ENCODE measurements at regions not wholly inside any gene's neighbourhood (a gene's known extent, or its start where the extent isn't known, plus 50 kb on each side); places are given as distances from the start of the nearest gene placed in this dataset.
"Not testable (repeated sequence)": the region's sequence is repeated elsewhere in the genome, so short reads cannot be mapped to it uniquely, and the experiment has no call there.

DNA sequence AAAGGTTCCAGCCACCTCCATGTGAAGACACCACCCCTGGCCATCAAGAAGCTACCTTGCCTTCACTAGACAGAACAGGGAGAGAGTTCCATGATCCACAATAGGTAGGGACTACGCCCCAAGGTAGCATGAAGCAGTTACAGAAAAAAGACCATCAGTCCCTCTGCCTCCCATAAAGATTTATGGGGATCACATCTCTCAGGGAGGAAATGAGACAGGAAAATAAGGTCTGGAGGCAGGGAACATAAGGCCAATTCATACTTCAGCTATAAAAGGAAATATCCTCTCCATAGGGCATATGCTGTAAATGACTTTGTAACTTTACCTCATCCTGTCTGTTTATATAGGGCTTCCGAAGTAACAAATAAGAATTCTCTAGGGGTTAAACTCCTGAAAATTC lies 129.4 kb downstream of the OR2B2 start:
- no peak for DNase-seq
- no peak overlapping the region for H3K4me3 ChIP-seq (ENCODE audit: low read length)
- no peaks in the 10 kb centered on the region for H3K4me1 ChIP-seq (ENCODE audit: control insufficient read depth, insufficient read depth, low read length)
- no CpG with 5 or more reads among the region's 2 CpGs for WGBS (ENCODE audit: insufficient coverage)
- no peaks in the 10 kb centered on the region for H3K9me3 ChIP-seq (replicated peaks; ENCODE audit: control insufficient read depth, low read depth, low read length)
- peaks cover 2% of the 10 kb centered on the region for H3K27me3 ChIP-seq (ENCODE audit: control insufficient read depth, insufficient read depth, low read length)
- H3K36me3 ChIP-seq (ENCODE audit: control insufficient read depth, insufficient read depth, low read length), result no peaks in the 10 kb centered on the region
- no peak overlapping the region for H3K27ac ChIP-seq (ENCODE audit: low read length)

DNA sequence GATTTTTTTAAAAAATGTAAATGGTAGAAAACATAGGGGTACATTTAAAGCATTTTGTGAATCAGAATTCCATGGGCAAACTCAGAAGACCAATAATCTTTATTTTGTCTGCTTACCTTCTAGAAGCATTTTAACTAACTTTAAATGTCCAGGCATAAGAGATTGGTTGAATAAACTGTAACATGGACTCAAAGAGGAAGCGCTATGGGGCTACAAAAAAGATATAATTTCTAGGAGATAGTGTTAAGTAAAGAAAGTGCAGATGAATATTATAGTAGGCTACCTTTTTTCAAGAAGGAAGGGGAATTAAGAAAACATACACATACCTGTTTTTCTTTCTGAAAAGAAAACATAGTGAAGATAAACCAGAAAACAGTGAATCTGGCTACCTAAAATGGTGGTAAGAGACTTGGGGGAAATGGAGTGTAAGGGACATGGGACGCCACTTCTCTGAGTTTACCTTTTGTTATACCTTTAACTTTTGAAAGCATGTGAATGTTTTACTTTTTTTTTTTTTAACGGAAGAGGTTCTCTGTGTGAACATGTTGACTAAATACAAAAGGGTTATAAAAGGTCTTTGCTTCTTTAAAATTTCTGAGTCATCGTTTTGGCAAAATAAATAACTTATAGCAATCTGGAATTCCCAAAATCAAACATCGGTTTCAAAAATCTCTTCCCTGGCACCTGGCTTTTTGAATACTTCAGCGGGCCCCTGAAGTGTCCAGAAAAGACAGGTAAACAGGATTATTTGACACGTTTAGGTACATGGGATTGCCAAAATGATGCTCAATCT lies 133.4 kb downstream of the OR2B2 start:
- Histone ChIP-seq H3K4me3 (ENCODE audit: low read length) (no peak overlapping the region), H3K27me3 (ENCODE audit: control insufficient read depth, insufficient read depth, low read length) (peaks cover 3% of the 10 kb centered on the region), H3K36me3 (ENCODE audit: control insufficient read depth, insufficient read depth, low read length) (no peaks in the 10 kb centered on the region), H3K27ac (ENCODE audit: low read length) (no peak overlapping the region), H3K9me3 (replicated peaks; ENCODE audit: control insufficient read depth, low read depth, low read length) (no peaks in the 10 kb centered on the region), H3K4me1 (ENCODE audit: control insufficient read depth, insufficient read depth, low read length) (no peaks in the 10 kb centered on the region)
- no peak for DNase-seq
- WGBS (ENCODE audit: insufficient coverage), result no CpG with 5 or more reads among the region's 7 CpGs

DNA sequence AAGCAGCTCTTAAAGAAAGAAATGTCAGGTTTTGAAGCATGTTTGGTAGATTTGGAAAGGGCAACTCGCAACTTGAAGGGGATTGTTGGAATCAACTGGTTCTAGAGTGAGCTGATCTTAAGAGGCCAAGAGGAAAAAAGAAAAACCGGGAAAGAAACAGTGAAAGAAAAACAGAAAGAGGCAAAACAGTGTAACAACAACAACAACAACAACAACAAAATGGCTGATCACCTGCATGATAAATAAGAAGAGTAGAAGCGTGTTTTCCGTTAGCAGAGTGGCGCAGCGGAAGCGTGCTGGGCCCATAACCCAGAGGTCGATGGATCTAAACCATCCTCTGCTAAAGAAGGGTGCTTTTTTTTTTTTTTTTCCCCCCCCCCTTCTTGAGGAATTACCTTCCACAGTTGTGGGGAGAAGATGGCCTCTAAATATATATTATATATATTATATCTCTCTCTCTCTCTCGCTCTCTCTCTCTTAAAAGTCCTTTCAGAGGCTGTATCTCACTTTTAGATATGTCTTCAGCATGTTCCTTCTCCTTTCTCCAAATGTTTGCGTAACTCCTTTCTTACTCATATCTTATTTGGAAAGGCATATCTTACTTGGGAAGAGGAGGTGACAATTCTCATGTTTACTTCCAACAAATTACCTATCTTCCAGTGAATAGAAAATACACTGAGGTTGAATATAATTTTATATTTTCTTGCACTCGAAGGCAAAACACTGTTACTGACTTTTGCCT lies 134.4 kb downstream of the OR2B2 start:
- Histone ChIP-seq H3K4me3 (ENCODE audit: low read length) (no peak overlapping the region), H3K27ac (ENCODE audit: low read length) (no peak overlapping the region), H3K27me3 (ENCODE audit: control insufficient read depth, insufficient read depth, low read length) (peaks cover 3% of the 10 kb centered on the region), H3K4me1 (ENCODE audit: control insufficient read depth, insufficient read depth, low read length) (peaks cover under 1% of the 10 kb centered on the region), H3K9me3 (replicated peaks; ENCODE audit: control insufficient read depth, low read depth, low read length) (no peaks in the 10 kb centered on the region), H3K36me3 (ENCODE audit: control insufficient read depth, insufficient read depth, low read length) (no peaks in the 10 kb centered on the region)
- WGBS (ENCODE audit: insufficient coverage), result 80% methylated on average over 1 of the region's 11 CpGs
- no peak for DNase-seq

DNA sequence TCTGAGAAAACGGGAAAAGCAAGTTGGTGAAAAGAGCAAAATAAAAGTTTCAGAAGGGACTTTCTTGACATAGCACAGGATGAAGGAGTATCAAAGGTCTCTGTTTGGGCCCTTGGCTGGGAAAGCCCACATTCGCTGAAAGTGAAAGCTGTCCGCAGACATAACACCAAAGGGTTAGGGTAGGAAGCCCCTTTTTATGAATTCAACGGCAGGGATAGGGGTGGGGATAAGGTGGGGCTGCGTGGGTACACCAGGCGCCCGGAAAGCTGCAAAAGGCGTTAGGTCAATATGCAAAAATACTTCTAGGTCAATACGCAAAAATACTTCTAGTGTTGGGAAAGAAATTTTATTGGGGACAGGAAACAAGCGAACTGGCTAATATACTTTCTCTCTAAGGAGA lies 135.1 kb downstream of the OR2B2 start:
- H3K4me3 ChIP-seq (ENCODE audit: low read length), result no peak overlapping the region
- WGBS (ENCODE audit: insufficient coverage), result 66% methylated on average over 6 of the region's 10 CpGs
- H3K9me3 ChIP-seq (replicated peaks; ENCODE audit: control insufficient read depth, low read depth, low read length), result no peaks in the 10 kb centered on the region
- peaks cover 4% of the 10 kb centered on the region for H3K4me1 ChIP-seq (ENCODE audit: control insufficient read depth, insufficient read depth, low read length)
- H3K36me3 ChIP-seq (ENCODE audit: control insufficient read depth, insufficient read depth, low read length), result no peaks in the 10 kb centered on the region
- H3K27ac ChIP-seq (ENCODE audit: low read length), result no peak overlapping the region
- DNase-seq, result no peak
- H3K27me3 ChIP-seq (ENCODE audit: control insufficient read depth, insufficient read depth, low read length), result peaks cover 3% of the 10 kb centered on the region

DNA sequence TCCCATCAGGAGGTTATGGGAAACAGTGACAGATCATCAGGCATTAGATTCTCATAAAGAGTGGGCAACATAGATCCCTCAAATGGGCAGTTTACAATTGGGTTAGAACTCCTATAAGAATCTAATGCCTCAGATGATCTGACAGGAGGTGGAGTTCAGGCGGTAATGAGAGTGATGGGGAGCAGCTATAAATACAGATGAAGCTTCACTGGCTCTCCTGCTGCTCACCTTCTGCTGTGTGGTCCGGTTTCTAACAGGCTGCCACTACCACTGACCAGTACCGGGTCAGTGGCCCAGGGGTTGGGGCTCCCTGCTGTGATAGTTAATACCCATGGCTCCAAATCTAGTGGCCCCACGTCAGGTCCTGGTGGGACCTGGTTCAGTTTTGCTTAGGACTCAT lies 135.7 kb downstream of the OR2B2 start:
- WGBS (ENCODE audit: insufficient coverage), result 87% methylated on average over 4 of the region's 4 CpGs
- DNase-seq, result no peak
- Histone ChIP-seq H3K4me3 (ENCODE audit: low read length) (no peak overlapping the region), H3K36me3 (ENCODE audit: control insufficient read depth, insufficient read depth, low read length) (no peaks in the 10 kb centered on the region), H3K27me3 (ENCODE audit: control insufficient read depth, insufficient read depth, low read length) (peaks cover 6% of the 10 kb centered on the region), H3K27ac (ENCODE audit: low read length) (no peak overlapping the region), H3K9me3 (replicated peaks; ENCODE audit: control insufficient read depth, low read depth, low read length) (no peaks in the 10 kb centered on the region), H3K4me1 (ENCODE audit: control insufficient read depth, insufficient read depth, low read length) (peaks cover 4% of the 10 kb centered on the region)

DNA sequence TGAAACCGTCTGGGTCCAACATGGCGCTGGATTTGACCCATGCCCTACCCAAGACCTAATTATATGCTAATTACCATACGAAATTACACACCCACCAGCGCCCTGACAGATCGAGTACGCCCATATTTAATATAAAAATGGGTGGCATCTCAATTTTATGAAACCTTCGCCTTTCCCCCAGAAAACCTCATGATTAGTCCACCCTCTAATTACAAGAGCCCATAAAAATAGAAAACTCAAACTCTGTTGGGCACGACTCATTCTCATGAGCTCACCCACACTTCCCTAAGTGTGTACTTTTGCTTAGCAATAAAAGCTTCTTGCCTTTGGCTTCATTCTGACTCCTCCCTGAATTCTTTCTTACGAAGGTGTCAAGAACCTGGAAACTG lies 136.4 kb downstream of the OR2B2 start:
- H3K36me3 ChIP-seq (ENCODE audit: control insufficient read depth, insufficient read depth, low read length), result no peaks in the 10 kb centered on the region

DNA sequence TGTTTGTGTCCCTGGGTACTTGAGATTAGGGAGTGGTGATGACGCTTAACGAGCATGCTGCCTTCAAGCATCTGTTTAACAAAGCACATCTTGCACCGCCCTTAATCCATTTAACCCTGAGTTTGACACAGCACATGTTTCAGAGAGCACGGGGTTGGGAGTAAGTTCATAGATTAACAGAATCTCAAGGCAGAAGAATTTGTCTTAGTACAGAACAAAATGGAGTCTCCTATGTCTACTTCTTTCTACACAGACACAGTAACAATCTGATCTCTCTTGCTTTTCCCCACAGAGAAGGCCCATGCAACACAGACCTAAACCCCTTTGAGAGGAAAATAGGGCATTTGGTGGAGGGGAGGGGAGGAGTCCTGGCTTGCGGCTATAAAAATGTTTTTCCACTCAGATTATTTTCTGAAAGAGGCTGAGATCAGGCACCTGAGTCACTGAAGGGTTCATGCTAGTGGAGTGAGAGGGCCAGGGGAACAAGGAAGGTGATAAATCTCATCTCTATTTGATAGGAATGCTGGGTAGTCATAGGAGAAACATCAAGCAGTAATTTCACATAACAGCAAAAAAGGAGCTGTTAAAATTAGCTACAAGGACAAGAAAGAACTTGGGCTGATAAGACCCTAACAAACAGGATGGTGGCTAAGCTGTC lies 136.9 kb downstream of the OR2B2 start:
- WGBS (ENCODE audit: insufficient coverage), result 83% methylated on average over 1 of the region's 5 CpGs
- H3K27ac ChIP-seq (ENCODE audit: low read length); H3K9me3 ChIP-seq (replicated peaks; ENCODE audit: control insufficient read depth, low read depth, low read length); H3K4me3 ChIP-seq (ENCODE audit: low read length); DNase-seq; H3K4me1 ChIP-seq (ENCODE audit: control insufficient read depth, insufficient read depth, low read length); H3K36me3 ChIP-seq (ENCODE audit: control insufficient read depth, insufficient read depth, low read length): not testable (repeated sequence)
- peaks cover 10% of the 10 kb centered on the region for H3K27me3 ChIP-seq (ENCODE audit: control insufficient read depth, insufficient read depth, low read length)

More for the DNA sequence above, 136.4 kb downstream of the OR2B2 start:
- H3K27me3 ChIP-seq (ENCODE audit: control insufficient read depth, insufficient read depth, low read length), result peaks cover 8% of the 10 kb centered on the region
- peaks cover 4% of the 10 kb centered on the region for H3K4me1 ChIP-seq (ENCODE audit: control insufficient read depth, insufficient read depth, low read length)
- H3K9me3 ChIP-seq (replicated peaks; ENCODE audit: control insufficient read depth, low read depth, low read length), result no peaks in the 10 kb centered on the region
- no peak overlapping the region for H3K27ac ChIP-seq (ENCODE audit: low read length)
- DNase-seq, result no peak
- 96% methylated on average over 3 of the region's 9 CpGs for WGBS (ENCODE audit: insufficient coverage)
- no peak overlapping the region for H3K4me3 ChIP-seq (ENCODE audit: low read length)

DNA sequence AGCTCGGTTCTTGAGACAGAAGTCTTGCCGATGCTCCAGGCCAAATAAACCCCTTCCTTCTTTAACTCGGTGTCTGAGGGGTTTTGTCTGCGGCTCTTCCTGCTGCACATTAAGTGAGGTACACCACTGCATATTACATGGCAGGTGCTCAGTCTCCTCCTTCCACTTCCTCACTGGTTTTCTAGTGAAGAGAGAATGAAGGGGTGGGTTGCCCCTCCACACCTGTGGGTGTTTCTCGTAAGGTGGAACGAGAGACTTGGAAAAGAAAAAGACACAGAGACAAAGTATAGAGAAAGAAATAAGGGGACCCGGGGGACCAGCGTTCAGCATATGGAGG lies 138.0 kb downstream of the OR2B2 start:
- not testable (repeated sequence) for H3K36me3 ChIP-seq (ENCODE audit: control insufficient read depth, insufficient read depth, low read length); H3K4me3 ChIP-seq (ENCODE audit: low read length); H3K9me3 ChIP-seq (replicated peaks; ENCODE audit: control insufficient read depth, low read depth, low read length); H3K4me1 ChIP-seq (ENCODE audit: control insufficient read depth, insufficient read depth, low read length); H3K27ac ChIP-seq (ENCODE audit: low read length); DNase-seq
- 93% methylated on average over 3 of the region's 8 CpGs for WGBS (ENCODE audit: insufficient coverage)
- peaks cover 16% of the 10 kb centered on the region for H3K27me3 ChIP-seq (ENCODE audit: control insufficient read depth, insufficient read depth, low read length)

DNA sequence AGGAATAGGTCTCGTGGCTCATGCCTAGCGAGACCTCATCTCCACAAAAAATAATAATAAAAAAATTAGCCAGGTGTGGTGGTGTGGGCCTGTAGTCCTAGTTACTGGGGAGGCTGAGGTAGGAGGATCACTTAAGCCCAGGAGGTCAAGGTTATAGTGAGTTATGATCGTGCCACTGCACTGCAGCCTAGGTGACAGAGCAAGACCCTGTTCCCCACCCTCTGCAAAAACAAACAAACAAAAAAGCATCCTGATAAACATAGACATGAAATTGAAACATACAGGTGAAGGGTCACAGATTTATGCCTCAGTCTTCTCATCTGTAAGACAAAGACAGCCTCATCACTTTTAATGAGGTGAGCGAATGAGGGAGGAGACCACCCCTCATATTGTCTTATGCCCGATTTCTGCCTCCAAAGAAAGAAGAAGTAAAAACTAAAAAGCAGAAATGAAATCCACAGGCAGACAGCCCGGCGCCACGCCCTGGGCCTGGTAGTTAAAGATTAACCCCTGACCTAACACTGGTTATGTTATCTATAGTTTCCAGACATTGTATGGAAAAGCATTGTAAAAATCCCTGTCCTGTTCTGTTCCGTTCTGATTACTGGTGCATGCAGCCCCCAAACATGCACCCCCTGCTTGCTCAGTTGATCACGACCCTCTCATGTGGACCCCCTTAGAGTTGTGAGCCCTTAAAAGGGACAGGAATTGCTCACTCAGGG lies 138.5 kb downstream of the OR2B2 start:
- 81% methylated on average over 2 of the region's 10 CpGs for WGBS (ENCODE audit: insufficient coverage)
- H3K27ac ChIP-seq (ENCODE audit: low read length); H3K36me3 ChIP-seq (ENCODE audit: control insufficient read depth, insufficient read depth, low read length); H3K9me3 ChIP-seq (replicated peaks; ENCODE audit: control insufficient read depth, low read depth, low read length); H3K4me3 ChIP-seq (ENCODE audit: low read length); H3K4me1 ChIP-seq (ENCODE audit: control insufficient read depth, insufficient read depth, low read length); DNase-seq: not testable (repeated sequence)
- peaks cover 16% of the 10 kb centered on the region for H3K27me3 ChIP-seq (ENCODE audit: control insufficient read depth, insufficient read depth, low read length)

All from muscle of leg (tissue), 3 donors.